RKO (cell line): ENCODE measurements at regions not wholly inside any gene's neighbourhood (a gene's known extent, or its start where the extent isn't known, plus 50 kb on each side); places are given as distances from the start of the nearest gene placed in this dataset.
"Not testable (repeated sequence)": the region's sequence is repeated elsewhere in the genome, so short reads cannot be mapped to it uniquely, and the experiment has no call there.

Experiments used
- DNase-seq: peaks from one replicate; pipeline ENCODE4 v3.0.0-alpha.2; 2016; ENCODE audit warnings: low spot score

DNA sequence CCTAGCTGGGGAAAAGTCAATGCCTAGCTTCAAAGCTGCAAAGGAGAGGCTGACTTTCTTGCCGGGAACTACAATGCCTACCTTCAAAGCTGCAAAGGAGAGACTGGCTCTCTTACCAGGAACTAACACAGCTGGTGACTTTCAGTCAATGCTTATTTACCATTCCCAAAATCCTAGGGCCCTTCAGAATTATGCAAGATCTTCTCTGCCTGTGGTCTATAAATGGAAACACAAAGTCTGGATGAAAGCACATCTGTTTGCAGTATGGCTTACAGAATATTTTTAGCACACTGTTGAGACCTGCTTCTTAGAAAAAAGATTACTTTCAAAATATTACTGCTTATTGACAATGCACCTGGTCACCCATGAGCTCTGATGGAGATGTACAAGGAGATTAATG lies 259.4 kb downstream of the PLK2 start:
- DNase-seq: no peak

- DNase-seq: no peak
These were observed 260.8 kb downstream of the PLK2 start for GRCh38 chr5:58199087-58199486.

DNA sequence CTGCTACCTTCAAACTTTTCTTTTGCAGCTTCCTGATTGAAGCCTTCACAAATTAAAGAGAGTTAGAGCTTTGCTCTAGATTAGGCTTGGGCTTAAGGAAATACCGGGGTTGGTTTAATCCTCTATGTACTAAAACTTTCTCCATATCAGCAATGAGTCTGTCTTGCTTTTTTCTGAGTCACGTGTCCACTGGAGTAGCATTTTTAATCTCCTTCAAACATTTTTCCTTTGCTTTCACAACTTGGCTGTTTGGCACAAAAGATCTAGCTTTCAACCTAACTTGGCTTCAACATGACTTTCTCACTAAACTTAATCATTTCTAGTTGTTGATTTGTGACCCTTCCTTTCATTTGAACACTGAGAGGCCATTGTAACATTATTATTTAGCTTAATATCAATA lies 261.6 kb downstream of the PLK2 start:
- DNase-seq: no peak

DNA sequence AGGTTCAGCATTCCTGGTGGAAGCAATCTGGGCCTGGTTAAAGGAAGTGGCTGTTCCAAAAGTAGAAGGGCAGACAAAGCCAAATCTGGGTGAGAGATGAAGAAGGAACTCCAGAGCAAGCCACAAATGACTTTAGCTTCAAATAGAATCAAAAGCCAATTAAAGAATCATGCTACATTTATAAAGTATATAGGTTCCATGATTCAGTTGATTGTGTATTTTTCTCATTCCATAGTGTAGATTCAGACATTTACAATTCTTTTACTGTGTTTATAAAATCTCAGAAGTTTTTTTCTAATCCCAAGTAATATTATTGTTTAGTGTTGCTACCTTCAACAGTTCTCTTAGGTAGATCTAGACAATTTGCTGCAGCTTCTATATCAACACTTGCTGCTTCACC lies 262.0 kb downstream of the PLK2 start:
- no peak for DNase-seq

- no peak for DNase-seq
These were observed 268.4 kb downstream of the PLK2 start for GRCh38 chr5:58191443-58191842.

DNA sequence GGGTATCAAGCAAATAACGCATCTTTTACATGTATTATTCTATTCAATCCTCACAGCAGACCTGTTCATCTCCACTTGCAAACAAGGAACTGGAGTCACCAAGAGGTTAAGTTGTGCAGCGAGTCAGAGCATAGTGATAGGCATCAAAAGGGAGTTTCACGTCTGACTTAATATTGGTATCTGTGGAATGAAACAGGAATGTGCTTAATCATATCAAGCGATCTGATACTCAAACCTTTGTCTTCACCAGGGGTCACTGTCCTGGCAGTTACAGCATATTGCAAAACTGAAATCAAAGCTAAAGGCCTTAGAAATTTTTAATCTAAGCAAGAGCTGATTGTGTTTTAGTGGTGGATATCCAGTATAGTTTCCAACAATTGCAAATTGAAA lies 271.6 kb downstream of the PLK2 start:
- peak; percentile 38 for DNase-seq

DNA sequence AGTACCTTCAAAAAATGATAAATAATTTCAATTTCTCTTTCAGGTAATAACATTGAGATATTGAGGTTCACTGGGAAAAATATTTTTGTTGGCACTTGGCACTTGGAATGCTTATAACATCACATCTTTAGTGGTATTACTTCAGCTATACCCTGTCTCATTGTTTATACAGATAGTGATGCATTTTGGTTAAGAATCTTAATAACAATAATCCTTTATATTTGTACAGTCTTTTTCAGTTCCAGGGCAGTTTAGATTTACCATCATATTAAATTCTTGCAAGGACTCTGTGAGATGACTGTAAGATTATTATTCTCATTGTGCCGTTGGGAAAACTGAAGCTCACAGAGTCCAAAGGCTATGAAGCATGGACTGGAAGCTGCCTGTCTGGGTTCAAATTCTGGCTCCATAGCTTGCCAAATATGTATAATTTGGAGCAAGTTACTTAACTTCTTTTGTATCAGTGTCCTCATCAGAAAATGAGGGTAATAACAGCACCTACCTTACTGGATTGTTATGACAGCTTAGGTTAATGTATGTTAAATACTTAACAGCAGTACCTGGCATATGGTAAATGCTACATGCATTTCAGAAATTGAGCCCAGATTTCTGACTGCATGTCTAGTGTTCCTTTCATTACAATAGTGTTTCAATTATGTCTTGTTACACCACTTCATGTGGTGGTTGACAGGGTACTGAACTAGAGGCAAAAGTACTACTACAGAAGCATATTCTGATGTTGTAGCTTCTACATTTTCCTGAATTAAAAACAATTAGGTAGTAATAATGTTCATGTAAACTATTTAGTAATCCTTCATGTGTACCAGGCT lies 272.2 kb downstream of the PLK2 start:
- no peak for DNase-seq

GRCh38 chr5:58185801-58186200 lies 274.1 kb downstream of the PLK2 start:
- DNase-seq: no peak

GRCh38 chr5:58185397-58185796 lies 274.5 kb downstream of the PLK2 start:
- DNase-seq: no peak

- DNase-seq: no peak
These were observed 275.0 kb downstream of the PLK2 start for GRCh38 chr5:58184910-58185309.

GRCh38 chr5:58183786-58184085 lies 276.1 kb downstream of the PLK2 start:
- DNase-seq: no peak

DNA sequence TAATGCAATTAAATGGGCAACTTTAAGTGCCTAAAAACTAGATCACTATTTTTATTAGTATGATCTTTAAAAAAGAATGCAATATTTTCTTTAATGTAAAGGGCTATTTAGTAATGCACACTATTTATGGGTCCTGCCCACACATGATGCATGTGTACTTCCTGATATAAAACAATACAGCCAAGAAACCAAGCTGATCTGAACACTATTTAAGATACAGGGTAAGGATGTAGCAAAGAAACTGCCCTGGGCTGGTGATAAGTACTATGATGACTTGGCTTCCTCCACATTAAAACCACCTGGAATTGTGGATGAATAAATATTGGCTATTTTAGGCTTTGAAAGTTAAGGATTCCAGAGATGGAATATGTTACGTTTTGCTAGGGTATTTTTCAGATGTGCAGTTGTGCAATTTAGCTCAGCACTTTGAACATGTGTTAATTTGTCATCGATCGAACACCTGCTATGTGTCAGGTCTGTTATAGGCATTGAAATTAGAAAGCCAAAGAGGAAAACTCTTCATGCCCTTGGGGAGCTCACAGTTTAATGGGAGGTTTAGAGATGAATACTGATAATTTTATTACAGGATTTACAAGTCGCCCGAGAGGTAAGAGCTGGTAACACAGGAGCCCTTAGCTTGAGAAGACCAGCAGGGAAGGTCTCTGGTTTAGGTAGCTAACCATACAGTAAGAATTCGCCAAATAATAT lies 276.7 kb downstream of the PLK2 start:
- no peak for DNase-seq

GRCh38 chr5:58182287-58182841 lies 277.5 kb downstream of the PLK2 start:
- no peak for DNase-seq

- no peak for DNase-seq
These were observed 278.2 kb downstream of the PLK2 start for GRCh38 chr5:58181578-58182286.

GRCh38 chr5:58172946-58173345 lies 286.9 kb downstream of the PLK2 start:
- DNase-seq: no peak

DNA sequence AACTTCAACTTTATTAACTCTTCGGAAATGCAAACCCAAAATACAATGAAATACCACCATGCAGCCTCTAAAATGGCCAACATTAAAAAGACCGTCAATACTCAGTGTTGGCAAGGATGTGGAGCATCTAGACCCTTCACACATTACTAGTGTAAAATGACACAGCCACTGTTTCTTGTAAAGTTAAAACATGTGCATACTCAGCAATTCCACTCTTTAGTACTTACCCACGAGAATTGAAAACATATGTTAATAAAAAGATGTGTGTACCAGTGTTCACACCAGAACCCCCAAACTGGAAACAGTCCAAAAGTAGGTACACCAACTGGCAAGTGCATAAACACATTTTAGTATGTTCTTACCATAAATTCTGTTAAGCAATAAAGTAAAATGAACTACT lies 294.7 kb downstream of the PLK2 start:
- no peak for DNase-seq

DNA sequence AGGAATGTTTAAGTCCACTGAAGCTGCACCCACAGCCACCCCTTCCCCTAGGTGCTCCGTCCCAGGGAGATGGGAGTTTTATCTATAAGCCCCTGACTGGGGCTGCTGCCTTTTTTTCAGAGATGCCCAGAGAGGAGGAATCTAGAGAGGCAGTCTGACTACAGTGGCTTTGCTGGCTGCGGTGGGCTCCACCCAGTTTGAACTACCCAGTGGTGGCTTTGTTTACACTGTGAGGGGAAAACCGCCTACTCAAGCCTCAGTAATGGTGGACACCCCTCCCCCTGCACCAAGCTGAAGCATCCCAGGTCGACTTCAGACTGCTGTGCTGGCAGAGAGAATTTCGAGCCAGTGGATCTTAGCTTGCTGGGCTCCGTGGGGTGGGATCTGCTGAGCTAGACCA lies 298.0 kb downstream of the PLK2 start:
- not testable (repeated sequence) for DNase-seq

DNA sequence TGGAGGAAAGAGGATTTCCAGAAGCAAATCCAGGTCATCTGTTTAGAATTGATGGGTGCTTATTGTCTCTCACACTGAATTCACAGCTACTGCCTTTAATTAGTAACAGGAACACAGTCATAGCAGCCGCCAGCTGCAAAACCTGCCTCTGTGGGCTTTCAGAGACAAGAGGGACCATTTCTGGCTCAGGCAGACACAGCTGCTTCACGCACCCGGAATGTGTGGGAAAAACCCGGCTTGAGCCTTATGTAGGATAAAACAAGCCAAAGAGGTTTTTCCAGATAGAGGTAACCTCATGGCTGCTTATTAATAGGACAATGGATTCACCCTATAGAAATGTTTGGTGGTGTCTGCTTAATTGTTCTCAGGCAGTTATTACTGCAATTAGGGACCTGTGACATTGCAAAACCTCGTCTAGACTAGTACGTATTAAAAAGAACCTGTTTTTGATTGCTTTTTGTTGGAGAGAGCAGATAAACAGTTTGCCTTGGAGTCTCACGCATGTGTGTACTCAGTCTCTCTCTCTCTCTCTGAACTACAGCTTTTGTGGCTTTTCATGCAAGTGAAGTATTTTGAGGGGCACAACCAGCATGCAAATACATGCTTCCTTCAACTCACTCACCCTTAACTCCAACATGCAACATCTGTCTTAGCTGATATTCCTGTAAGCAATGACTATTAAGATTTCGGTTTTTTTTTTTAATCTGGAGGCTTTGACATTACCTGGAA lies 302.7 kb downstream of the PLK2 start:
- no peak for DNase-seq

- DNase-seq: no peak
These were observed 303.5 kb downstream of the PLK2 start for GRCh38 chr5:58156361-58156760.

- no peak for DNase-seq
These were observed 306.6 kb downstream of the PLK2 start for GRCh38 chr5:58153255-58153654.

DNA sequence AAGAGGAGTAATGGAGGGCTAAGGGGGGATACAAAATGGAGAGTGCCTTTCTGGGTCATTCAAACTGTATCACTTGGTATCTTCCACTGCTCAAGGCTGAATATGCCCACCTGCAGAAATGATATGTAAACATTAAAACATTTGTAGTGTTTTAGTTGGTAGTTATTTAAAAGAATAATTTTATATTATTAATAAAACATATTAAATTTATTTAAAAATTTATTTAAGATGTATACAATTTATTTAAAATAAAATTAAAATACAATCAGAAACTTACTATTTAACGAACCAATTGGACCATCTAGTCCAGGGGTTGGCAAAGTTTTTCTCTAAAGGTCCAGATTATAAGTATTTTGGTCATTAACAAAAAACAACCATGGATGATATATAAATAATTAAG lies 308.5 kb downstream of the PLK2 start:
- no peak for DNase-seq

- no peak for DNase-seq
These were observed 309.0 kb downstream of the PLK2 start for GRCh38 chr5:58150926-58151325.
